Frontal cortex (tissue), 3 donors: ENCODE measurements at regions not wholly inside any gene's neighbourhood (a gene's known extent, or its start where the extent isn't known, plus 50 kb on each side); places are given as distances from the start of the nearest gene placed in this dataset.

Experiments
- DNase-seq, 2 donors: peaks; one replicate each; pipeline ENCODE4 v3.0.0; 2012; ENCODE audit warnings: low spot score in 2 of 2
- FAIRE-seq: peaks from 2 replicates; lab custom pipeline; 2012; peaks lifted over from hg19 to GRCh38; lab: Jason Lieb, UNC
- donor health status: control.
- donor health status: control.
- donor health status: control.

GRCh38 chr9:2933165-2934095, 89.5 kb upstream of the PUM3 start:
- DNase-seq (no peak), FAIRE-seq (no peak)

- DNase-seq (no peak), FAIRE-seq (no peak)
Observed at GRCh38 chr9:2928411-2928810, 84.5 kb upstream of the PUM3 start.

GRCh38 chr9:2925016-2925415, 81.1 kb upstream of the PUM3 start:
- FAIRE-seq, result no peak
- no peak for DNase-seq

GRCh38 chr9:2924380-2924768, 80.5 kb upstream of the PUM3 start:
- DNase-seq, result no peak
- no peak for FAIRE-seq

- no peak for FAIRE-seq
- DNase-seq, result no peak
Observed at GRCh38 chr9:2923766-2924379, 80.0 kb upstream of the PUM3 start.

GRCh38 chr9:2919347-2919746, 75.5 kb upstream of the PUM3 start:
- no peak for FAIRE-seq
- DNase-seq, result no peak

- FAIRE-seq, result no peak
- DNase-seq, result no peak
Observed at GRCh38 chr9:2916382-2916985, 72.6 kb upstream of the PUM3 start.

DNA sequence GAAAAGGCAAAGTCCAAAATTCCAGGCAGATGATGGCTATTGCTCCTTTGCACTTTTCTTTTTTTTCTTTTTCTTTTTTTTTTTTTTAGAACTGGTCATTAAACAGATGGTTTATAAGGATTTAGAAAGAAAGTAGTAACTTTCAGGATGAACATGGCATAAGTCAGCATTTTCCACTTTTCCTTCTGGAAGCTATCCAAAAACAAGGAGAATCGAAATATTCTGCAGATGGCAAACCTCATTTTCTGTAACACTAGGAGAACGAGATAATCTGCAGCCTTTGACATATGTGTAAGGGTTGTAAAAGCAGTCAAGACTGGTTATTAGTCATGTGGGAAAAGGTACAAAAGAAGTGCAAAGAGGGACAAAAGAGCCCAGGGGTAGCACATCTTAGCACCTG, 69.1 kb upstream of the PUM3 start:
- DNase-seq, result no peak
- no peak for FAIRE-seq

DNA sequence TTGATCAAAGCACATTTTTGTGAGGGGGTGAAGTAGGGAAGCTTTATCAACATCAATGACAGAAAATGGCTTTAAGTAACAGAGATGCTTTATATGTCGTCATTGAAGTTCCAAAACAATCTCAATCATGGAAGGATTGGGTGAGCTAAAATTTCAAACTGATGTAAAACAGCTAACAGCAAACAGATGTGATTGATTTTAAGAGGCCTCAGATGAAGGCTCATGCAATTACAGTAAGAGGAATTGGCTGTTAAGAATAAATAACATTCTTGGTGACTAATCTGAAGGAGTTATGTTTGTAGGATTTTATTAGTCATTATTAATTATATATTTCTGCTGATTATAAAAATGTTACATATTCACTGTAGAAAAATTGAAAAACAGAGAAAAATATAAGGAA, 63.5 kb upstream of the PUM3 start:
- FAIRE-seq, result no peak
- no peak for DNase-seq

- no peak for FAIRE-seq
- no peak for DNase-seq
Observed at GRCh38 chr9:2904242-2904930, 60.5 kb upstream of the PUM3 start.
